PC-9 (cell line): ENCODE measurements at regions not wholly inside any gene's neighbourhood (a gene's known extent, or its start where the extent isn't known, plus 50 kb on each side); places are given as distances from the start of the nearest gene placed in this dataset.

Experiments used
- BruUV-seq: library from RNA; stranded (reverse); fragments of 400-500 nt; replicated peaks from 2 replicates; lab custom pipeline; 2021; lab: Mats Ljungman, UMichigan
- CTCF ChIA-PET: fragments of 300-600 bp; sonication (Branson Sonifier 250); formaldehyde crosslinking; loops from one replicate; lab custom pipeline; 2022; ENCODE audit warnings: antibody characterized with exemption; lab: Charles Lee
- POLR2A ChIA-PET: fragments of 300-600 bp; sonication (Branson Sonifier 250); formaldehyde crosslinking; loops from one replicate; lab custom pipeline; 2022; ENCODE audit warnings: antibody characterized with exemption; ENCODE audit not compliant: unreplicated experiment; lab: Charles Lee
- DNase-seq, 2 experiments: peaks; one replicate each; pipeline versions ENCODE4 v3.0.0 to v3.0.0-alpha.2; 2015 to 2022; ENCODE audit warnings: mixed read lengths in 1 of 2
- H2AFZ ChIP-seq: fragments of 200-600 bp; sonication (generic); 2 replicates; pipeline ENCODE4 v1.8.1; 2017; ENCODE audit warnings: antibody characterized with exemption
- H3F3A ChIP-seq: fragments of 200-600 bp; sonication (generic); 2 replicates; pipeline ENCODE4 v1.8.1; 2017; ENCODE audit warnings: antibody characterized with exemption, mild to moderate bottlenecking, low read depth; ENCODE audit not compliant: insufficient read depth
- H3K27ac ChIP-seq: fragments of 200-600 bp; sonication (generic); 2 replicates; pipeline ENCODE4 v1.6.1; 2016; ENCODE audit warnings: mixed run types
- H3K27me3 ChIP-seq: fragments of 200-600 bp; sonication (generic); 2 replicates; pipeline ENCODE4 v1.6.1; 2016; ENCODE audit warnings: low read depth, mixed run types; ENCODE audit not compliant: insufficient read depth
- H3K36me3 ChIP-seq: fragments of 200-600 bp; sonication (generic); 2 replicates; pipeline ENCODE4 v1.6.1; 2016; ENCODE audit warnings: low read depth, mixed run types
- H3K4me1 ChIP-seq: fragments of 200-600 bp; sonication (generic); replicated peaks from 2 replicates; pipeline ENCODE4 v1.6.1; 2016; ENCODE audit warnings: mixed run types; ENCODE audit not compliant: insufficient read depth
- H3K4me2 ChIP-seq: fragments of 200-600 bp; sonication (generic); 2 replicates; pipeline ENCODE4 v1.6.1; 2017; ENCODE audit warnings: mixed run types
- H3K4me3 ChIP-seq: fragments of 200-600 bp; sonication (generic); 2 replicates; pipeline ENCODE4 v1.6.1; 2016; ENCODE audit warnings: mixed run types
- H3K79me2 ChIP-seq: fragments of 200-600 bp; sonication (generic); 2 replicates; pipeline ENCODE4 v1.6.1; 2017; ENCODE audit warnings: low read depth, mixed run types
- H3K9me2 ChIP-seq: fragments of 200-600 bp; sonication (generic); 2 replicates; pipeline ENCODE4 v1.8.1; 2017; ENCODE audit warnings: mild to moderate bottlenecking; ENCODE audit not compliant: insufficient read depth
- H3K9me3 ChIP-seq: fragments of 200-600 bp; sonication (generic); 2 replicates; pipeline ENCODE4 v1.8.1; 2016; ENCODE audit warnings: low read depth; ENCODE audit not compliant: insufficient read depth
- H4K20me1 ChIP-seq: fragments of 200-600 bp; sonication (generic); 2 replicates; pipeline ENCODE4 v1.8.1; 2017; ENCODE audit not compliant: insufficient read depth
- EZH2 ChIP-seq: fragments of 200-600 bp; sonication (generic); IDR thresholded peaks from 2 replicates; pipeline ENCODE4 v1.8.0; 2017; ENCODE audit warnings: antibody characterized with exemption, low read depth
- intact Hi-C: fragments of 100-400 bp; cut with micrococcal nuclease; formaldehyde crosslinking; loops from one replicate; pipeline ENCODE4 v1.10.0; 2022; ENCODE audit not compliant: unreplicated experiment
- TF ChIP-seq, protein P1 (sequence below): fragments of 200-600 bp; sonication (generic); conservative IDR thresholded peaks from 2 replicates; pipeline ENCODE4 v1.6.1; 2017; ENCODE audit warnings: mixed run types, antibody characterized with exemption, mild to moderate bottlenecking, moderate library complexity

DNA sequence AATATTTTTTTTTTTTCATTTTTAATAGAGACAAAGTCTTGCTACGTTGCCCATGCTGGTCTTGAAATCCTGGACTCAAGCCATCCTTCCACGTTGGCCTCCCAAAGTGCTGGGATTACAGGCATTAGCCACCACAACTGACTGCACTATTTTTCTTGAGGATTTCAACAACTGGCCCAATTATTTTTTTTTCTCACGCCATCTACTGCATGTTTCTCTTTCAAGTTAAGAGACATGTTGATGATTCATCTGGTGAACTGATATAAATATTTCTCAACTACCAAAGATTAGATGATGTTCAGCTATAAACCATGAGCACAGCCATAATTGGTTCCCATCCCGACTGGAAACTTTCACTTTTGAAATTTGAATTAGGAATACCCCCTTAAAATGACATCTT lies 688.4 kb upstream of the SYT4 start:
- H3K9me2 ChIP-seq = no peaks in the 10 kb centered on the region
- H3K79me2 ChIP-seq = no peaks in the 10 kb centered on the region
- H3K27me3 ChIP-seq = no peaks in the 10 kb centered on the region
- POLR2A ChIA-PET = no interaction called here
- no peaks in the 10 kb centered on the region for H3K9me3 ChIP-seq
- H3K4me2 ChIP-seq = no peak overlapping the region
- no peak for DNase-seq
- no peaks in the 10 kb centered on the region for H4K20me1 ChIP-seq
- TF ChIP-seq EZH2 = no peak
- TF ChIP-seq, protein P1, sequence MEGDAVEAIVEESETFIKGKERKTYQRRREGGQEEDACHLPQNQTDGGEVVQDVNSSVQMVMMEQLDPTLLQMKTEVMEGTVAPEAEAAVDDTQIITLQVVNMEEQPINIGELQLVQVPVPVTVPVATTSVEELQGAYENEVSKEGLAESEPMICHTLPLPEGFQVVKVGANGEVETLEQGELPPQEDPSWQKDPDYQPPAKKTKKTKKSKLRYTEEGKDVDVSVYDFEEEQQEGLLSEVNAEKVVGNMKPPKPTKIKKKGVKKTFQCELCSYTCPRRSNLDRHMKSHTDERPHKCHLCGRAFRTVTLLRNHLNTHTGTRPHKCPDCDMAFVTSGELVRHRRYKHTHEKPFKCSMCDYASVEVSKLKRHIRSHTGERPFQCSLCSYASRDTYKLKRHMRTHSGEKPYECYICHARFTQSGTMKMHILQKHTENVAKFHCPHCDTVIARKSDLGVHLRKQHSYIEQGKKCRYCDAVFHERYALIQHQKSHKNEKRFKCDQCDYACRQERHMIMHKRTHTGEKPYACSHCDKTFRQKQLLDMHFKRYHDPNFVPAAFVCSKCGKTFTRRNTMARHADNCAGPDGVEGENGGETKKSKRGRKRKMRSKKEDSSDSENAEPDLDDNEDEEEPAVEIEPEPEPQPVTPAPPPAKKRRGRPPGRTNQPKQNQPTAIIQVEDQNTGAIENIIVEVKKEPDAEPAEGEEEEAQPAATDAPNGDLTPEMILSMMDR = no peak
- no peak overlapping the region for H2AFZ ChIP-seq
- CTCF ChIA-PET = no interaction called here
- intact Hi-C loops = no loop called here
- H3K4me1 ChIP-seq = no peaks in the 10 kb centered on the region
- no TSS peak for BruUV-seq
- no peaks in the 10 kb centered on the region for H3F3A ChIP-seq
- H3K4me3 ChIP-seq = no peak overlapping the region
- no peaks in the 10 kb centered on the region for H3K36me3 ChIP-seq
- no peak overlapping the region for H3K27ac ChIP-seq

DNA sequence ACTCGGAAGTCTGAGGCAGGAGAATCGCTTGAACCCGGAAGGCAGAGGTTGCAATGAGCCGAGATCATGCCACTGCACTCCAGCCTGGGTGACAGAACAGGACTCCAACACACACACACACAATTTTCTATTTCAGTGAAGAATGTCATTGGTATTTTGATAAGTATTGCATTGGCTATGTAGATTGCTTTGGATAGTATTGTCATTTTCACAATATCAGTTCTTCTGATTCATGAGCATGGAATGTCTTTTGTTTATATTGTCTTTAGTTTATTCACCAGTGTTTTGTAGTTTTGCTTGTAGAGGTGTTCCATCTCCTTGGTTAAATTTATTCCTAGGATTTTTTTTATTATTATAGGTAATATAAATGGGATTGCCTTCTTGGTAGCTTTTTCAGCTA lies 693.4 kb upstream of the SYT4 start:
- no peak overlapping the region for H2AFZ ChIP-seq
- DNase-seq = no peak
- no peaks in the 10 kb centered on the region for H3F3A ChIP-seq
- no peak overlapping the region for H3K27ac ChIP-seq
- ChIA-PET POLR2A (no interaction called here), CTCF (interaction anchor here (0.6 kb wide), 1 partner anchor 83 kb away, joined by 3 read pairs; no protein-coding TSS in a partner anchor)
- H4K20me1 ChIP-seq = no peaks in the 10 kb centered on the region
- H3K4me3 ChIP-seq = no peak overlapping the region
- TF ChIP-seq, protein P1 = no peak
- TF ChIP-seq EZH2 = no peak
- H3K9me3 ChIP-seq = no peaks in the 10 kb centered on the region
- H3K4me1 ChIP-seq = no peaks in the 10 kb centered on the region
- H3K79me2 ChIP-seq = no peaks in the 10 kb centered on the region
- H3K36me3 ChIP-seq = no peaks in the 10 kb centered on the region
- intact Hi-C loops = no loop called here
- H3K27me3 ChIP-seq = no peaks in the 10 kb centered on the region
- no peaks in the 10 kb centered on the region for H3K9me2 ChIP-seq
- BruUV-seq = no TSS peak
- no peak overlapping the region for H3K4me2 ChIP-seq

DNA sequence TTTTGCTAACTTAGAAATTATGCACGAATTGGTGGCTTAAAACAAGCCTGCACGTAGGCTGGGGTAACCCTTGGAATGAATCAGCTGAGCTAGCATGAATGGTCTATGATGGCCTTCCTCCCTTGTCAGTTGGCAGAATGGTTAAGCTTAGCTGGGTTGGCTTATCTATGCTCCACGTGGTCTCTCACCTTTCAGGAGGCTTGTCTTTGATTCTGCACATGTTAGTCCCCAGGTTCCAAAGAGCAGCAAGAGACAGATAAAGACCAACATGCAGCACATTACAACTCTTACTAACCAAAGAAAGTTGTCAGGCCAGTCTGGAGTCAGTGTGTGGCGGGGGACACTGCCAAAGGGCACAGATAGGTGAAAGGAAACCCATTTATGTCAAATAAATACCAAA lies 700.9 kb upstream of the SYT4 start:
- Histone ChIP-seq H3K36me3 (no peaks in the 10 kb centered on the region), H3K9me3 (no peaks in the 10 kb centered on the region), H3K79me2 (no peaks in the 10 kb centered on the region), H3F3A (no peaks in the 10 kb centered on the region), H4K20me1 (no peaks in the 10 kb centered on the region), H2AFZ (no peak overlapping the region), H3K4me2 (no peak overlapping the region), H3K4me3 (no peak overlapping the region), H3K9me2 (no peaks in the 10 kb centered on the region), H3K27ac (no peak overlapping the region), H3K4me1 (no peaks in the 10 kb centered on the region), H3K27me3 (no peaks in the 10 kb centered on the region)
- intact Hi-C loops = no loop called here
- ChIA-PET CTCF (no interaction called here), POLR2A (no interaction called here)
- TF ChIP-seq, protein P1 = no peak
- TF ChIP-seq EZH2 = no peak
- BruUV-seq = no TSS peak
- DNase-seq = no peak
